Activated naive CD8-positive, alpha-beta T cell (primary cell): ENCODE measurements at regions not wholly inside any gene's neighbourhood (a gene's known extent, or its start where the extent isn't known, plus 50 kb on each side); places are given as distances from the start of the nearest gene placed in this dataset.

Source experiments
- H3K27ac Mint-ChIP-seq: one replicate; pipeline ENCODE4 v1.8.0; 2021; ENCODE audit warnings: mixed read lengths
- H3K27me3 Mint-ChIP-seq: one replicate; pipeline ENCODE4 v1.8.0; 2021; ENCODE audit warnings: mixed read lengths
- H3K36me3 Mint-ChIP-seq: one replicate; pipeline ENCODE4 v1.8.0; 2021; ENCODE audit warnings: mixed read lengths
- H3K4me1 Mint-ChIP-seq: one replicate; pipeline ENCODE4 v1.8.0; 2021; ENCODE audit warnings: low read depth, mixed read lengths
- H3K4me3 Mint-ChIP-seq: one replicate; pipeline ENCODE4 v1.8.0; 2021; ENCODE audit warnings: mild to moderate bottlenecking, mixed read lengths
- H3K9me3 Mint-ChIP-seq: one replicate; pipeline ENCODE4 v1.8.0; 2021; ENCODE audit warnings: low read depth, mixed read lengths

DNA sequence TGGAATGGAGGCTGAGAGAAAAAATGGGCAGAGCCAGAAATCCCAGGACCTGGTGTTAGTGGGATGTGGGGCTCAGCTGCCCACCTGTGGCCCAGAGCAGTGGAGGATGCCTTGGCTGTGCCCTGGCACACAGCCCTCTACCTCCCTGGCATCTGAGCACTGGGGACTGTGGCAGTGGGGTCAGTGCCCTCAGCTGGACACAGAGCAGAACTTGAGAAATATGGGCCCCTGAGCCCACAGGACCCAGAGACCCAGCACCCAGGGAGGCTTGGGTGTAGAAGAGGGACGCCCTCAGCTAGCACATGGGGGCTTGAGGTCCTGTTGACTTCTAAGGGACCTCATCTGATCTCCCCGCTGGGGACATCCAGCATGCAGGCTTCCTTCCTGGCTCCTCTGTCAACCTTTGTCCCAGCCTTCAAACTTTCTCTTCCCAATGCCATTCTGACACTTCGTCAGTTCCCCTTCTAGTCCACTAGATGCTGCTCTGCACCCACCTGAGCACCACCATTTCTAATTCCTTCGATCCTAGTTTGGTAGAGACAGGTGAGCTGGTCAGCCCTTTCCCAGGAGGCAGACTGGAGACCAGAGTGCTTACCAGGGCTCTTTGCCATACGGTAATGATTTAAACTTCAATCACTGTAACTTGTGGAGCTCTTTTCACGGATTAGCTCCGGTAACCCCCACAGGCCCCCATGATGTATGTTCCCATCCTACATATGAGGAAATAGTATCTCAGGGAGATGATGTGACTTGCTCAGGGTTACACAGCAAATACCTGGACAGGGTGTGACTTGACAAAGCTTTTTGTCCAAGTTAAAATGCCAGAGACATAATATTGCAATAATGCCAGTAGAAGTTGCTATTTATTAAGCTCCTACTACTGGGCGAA is 143.7 kb downstream of the ASCL4 start:
- H3K27ac Mint-ChIP-seq: no peak overlapping the region
- no peak overlapping the region for H3K4me3 Mint-ChIP-seq
- peaks cover 41% of the 10 kb centered on the region for H3K27me3 Mint-ChIP-seq
- no peaks in the 10 kb centered on the region for H3K4me1 Mint-ChIP-seq
- no peaks in the 10 kb centered on the region for H3K9me3 Mint-ChIP-seq
- H3K36me3 Mint-ChIP-seq: no peaks in the 10 kb centered on the region

DNA sequence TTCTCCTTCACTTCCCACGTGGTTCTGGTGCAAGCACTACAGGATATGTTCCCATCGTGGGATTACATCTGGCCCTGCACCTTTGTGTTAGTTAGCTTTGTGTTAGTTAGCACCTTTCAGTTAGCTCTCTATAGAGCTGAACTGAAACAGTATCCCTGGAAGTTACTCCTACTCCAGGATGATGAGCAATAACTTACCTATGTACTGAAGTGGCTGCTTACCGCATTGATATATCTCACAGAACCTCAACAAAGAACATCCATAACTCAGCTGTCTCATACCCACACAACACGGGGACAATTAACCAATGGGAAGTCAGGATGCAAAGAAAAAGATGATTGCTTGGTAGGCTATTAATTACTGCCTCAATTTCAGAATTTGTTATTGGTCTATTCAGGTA is 146.6 kb downstream of the ASCL4 start:
- Mint-ChIP-seq H3K27me3 (peaks cover 27% of the 10 kb centered on the region), H3K4me3 (no peak overlapping the region), H3K36me3 (no peaks in the 10 kb centered on the region), H3K27ac (no peak overlapping the region), H3K4me1 (no peaks in the 10 kb centered on the region), H3K9me3 (no peaks in the 10 kb centered on the region)

GRCh38 chr12:107925125-107925524 is 150.6 kb downstream of the ASCL4 start:
- H3K9me3 Mint-ChIP-seq: no peaks in the 10 kb centered on the region
- no peak overlapping the region for H3K4me3 Mint-ChIP-seq
- peaks cover 2% of the 10 kb centered on the region for H3K4me1 Mint-ChIP-seq
- H3K36me3 Mint-ChIP-seq: no peaks in the 10 kb centered on the region
- H3K27ac Mint-ChIP-seq: no peak overlapping the region
- peaks cover 23% of the 10 kb centered on the region for H3K27me3 Mint-ChIP-seq

- Mint-ChIP-seq H3K27ac (no peak overlapping the region), H3K9me3 (no peaks in the 10 kb centered on the region), H3K4me1 (peaks cover 2% of the 10 kb centered on the region), H3K27me3 (peaks cover 22% of the 10 kb centered on the region), H3K36me3 (no peaks in the 10 kb centered on the region), H3K4me3 (no peak overlapping the region)
Observed at GRCh38 chr12:107929436-107929835, 154.9 kb downstream of the ASCL4 start.

DNA sequence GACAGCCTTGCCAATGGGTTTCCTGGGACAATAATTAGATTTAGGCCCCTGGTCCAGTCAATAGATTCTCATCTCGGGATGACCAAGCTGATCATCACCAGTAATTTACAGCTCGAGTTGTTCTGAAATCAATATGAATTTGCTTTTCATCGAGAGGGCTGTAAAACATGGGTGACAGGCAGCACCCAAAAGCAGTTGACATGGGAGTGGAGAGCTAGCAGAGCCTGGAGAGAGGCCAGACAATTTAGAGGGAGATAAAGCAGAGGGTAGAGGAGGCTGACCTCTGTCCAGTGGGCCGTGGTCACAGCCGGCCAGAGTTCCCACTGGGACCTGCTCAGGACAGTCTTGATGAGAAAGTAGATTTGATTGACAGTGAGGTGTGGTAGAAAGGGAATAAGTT is 157.3 kb downstream of the ASCL4 start:
- Mint-ChIP-seq H3K27ac (no peak overlapping the region), H3K4me3 (no peak overlapping the region), H3K4me1 (peaks cover 2% of the 10 kb centered on the region), H3K9me3 (no peaks in the 10 kb centered on the region), H3K36me3 (no peaks in the 10 kb centered on the region), H3K27me3 (peaks cover 22% of the 10 kb centered on the region)

DNA sequence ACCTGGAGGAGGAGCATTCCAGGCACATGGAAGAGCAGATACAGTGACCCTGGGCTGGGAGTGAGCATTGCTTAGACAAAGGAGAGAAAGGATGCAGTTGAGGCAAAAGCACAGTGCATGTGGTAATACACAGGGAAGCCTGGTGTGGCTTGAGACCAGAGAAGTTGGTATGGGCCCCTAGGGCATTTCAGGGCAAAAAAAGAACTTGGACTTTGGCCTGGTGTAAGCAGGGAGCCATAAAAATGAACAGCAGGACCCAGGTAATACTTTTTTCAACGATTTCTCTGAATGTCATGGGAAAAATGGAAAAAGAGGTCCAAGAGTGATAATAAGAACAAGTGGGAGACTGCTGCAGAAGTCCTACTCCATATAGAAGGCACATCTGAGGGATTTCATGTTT is 163.9 kb downstream of the ASCL4 start:
- Mint-ChIP-seq H3K27me3 (peaks cover 20% of the 10 kb centered on the region), H3K4me1 (no peaks in the 10 kb centered on the region), H3K9me3 (peaks cover 14% of the 10 kb centered on the region), H3K4me3 (no peak overlapping the region), H3K36me3 (peaks cover 4% of the 10 kb centered on the region), H3K27ac (no peak overlapping the region)

- Mint-ChIP-seq H3K4me1 (no peaks in the 10 kb centered on the region), H3K27me3 (peaks cover 3% of the 10 kb centered on the region), H3K27ac (no peak overlapping the region), H3K36me3 (no peaks in the 10 kb centered on the region), H3K9me3 (no peaks in the 10 kb centered on the region), H3K4me3 (no peak overlapping the region)
Observed at GRCh38 chr12:107948391-107948945, 174.0 kb downstream of the ASCL4 start.

- peaks cover 9% of the 10 kb centered on the region for H3K27me3 Mint-ChIP-seq
- H3K36me3 Mint-ChIP-seq: no peaks in the 10 kb centered on the region
- no peaks in the 10 kb centered on the region for H3K4me1 Mint-ChIP-seq
- no peaks in the 10 kb centered on the region for H3K9me3 Mint-ChIP-seq
- no peak overlapping the region for H3K27ac Mint-ChIP-seq
- no peak overlapping the region for H3K4me3 Mint-ChIP-seq
Observed at GRCh38 chr12:107951024-107951423, 176.5 kb downstream of the ASCL4 start.

GRCh38 chr12:107955966-107956643 is 173.0 kb upstream of the WSCD2 start:
- H3K27ac Mint-ChIP-seq: no peak overlapping the region
- H3K36me3 Mint-ChIP-seq: no peaks in the 10 kb centered on the region
- no peaks in the 10 kb centered on the region for H3K9me3 Mint-ChIP-seq
- no peaks in the 10 kb centered on the region for H3K4me1 Mint-ChIP-seq
- H3K27me3 Mint-ChIP-seq: peaks cover 12% of the 10 kb centered on the region
- no peak overlapping the region for H3K4me3 Mint-ChIP-seq

DNA sequence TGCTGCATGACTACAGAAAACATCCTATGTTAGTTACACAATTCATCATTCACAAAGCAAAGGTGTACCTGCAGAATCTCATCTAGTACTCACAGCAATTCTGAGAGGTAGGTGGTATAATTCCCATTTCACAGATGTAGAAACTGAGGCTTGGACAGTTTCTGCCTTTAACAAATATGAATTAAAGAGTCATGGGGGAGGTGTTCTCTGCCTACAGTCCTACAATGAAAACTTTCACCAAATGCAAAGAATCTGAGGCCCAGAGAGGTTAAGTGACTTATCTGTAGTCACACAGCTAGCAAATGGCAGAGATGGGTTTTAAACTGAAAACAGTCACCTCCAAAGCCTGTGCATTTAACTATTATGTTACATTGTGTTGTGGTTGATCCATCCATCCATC is 171.6 kb upstream of the WSCD2 start:
- no peaks in the 10 kb centered on the region for H3K36me3 Mint-ChIP-seq
- H3K4me3 Mint-ChIP-seq: no peak overlapping the region
- no peak overlapping the region for H3K27ac Mint-ChIP-seq
- H3K9me3 Mint-ChIP-seq: no peaks in the 10 kb centered on the region
- H3K4me1 Mint-ChIP-seq: no peaks in the 10 kb centered on the region
- H3K27me3 Mint-ChIP-seq: peaks cover 12% of the 10 kb centered on the region

DNA sequence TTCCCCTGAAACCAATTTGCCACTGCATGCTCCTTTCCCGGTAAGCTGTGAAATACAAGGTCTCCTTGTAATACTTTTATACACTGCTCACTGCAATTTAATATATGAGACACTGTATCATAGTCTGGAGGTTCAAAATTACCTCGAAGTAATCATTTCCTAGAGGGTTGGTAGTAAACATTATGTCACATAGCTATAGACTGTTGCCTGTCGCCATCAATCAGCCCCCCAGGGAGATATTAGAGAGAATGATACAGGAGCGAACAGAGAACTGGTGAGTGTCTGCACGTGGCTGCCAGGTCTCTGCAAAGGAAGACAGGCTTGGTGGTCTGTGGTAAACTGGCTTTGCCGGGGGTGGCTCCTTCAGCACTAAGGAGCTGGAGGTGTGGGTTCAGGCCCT is 165.5 kb upstream of the WSCD2 start:
- Mint-ChIP-seq H3K27me3 (peaks cover 2% of the 10 kb centered on the region), H3K4me1 (no peaks in the 10 kb centered on the region), H3K36me3 (no peaks in the 10 kb centered on the region), H3K9me3 (no peaks in the 10 kb centered on the region), H3K27ac (no peak overlapping the region), H3K4me3 (no peak overlapping the region)

DNA sequence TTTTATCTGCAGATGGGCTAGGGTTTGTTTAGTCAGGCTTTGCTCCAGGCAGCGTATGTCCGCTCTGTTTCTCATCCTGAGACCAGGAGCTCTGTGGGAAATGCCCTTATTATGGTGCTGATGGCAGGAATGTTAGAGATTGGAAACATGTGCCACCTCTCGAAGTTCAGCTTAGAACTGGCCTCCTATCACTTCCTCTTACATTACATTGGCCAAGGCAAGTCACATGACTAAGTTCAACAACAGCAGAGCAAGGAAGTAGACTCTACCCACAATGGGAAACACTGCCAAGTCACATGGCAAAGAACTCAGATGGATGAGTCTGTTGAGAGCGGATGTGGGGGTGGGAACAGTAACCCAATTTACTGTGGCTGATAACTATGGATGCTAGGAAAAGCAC is 161.9 kb upstream of the WSCD2 start:
- no peaks in the 10 kb centered on the region for H3K4me1 Mint-ChIP-seq
- H3K4me3 Mint-ChIP-seq: no peak overlapping the region
- H3K9me3 Mint-ChIP-seq: no peaks in the 10 kb centered on the region
- H3K27me3 Mint-ChIP-seq: peaks cover 2% of the 10 kb centered on the region
- H3K27ac Mint-ChIP-seq: no peak overlapping the region
- H3K36me3 Mint-ChIP-seq: no peaks in the 10 kb centered on the region

- Mint-ChIP-seq H3K27me3 (peaks cover 17% of the 10 kb centered on the region), H3K36me3 (no peaks in the 10 kb centered on the region), H3K4me1 (no peaks in the 10 kb centered on the region), H3K9me3 (peaks cover 8% of the 10 kb centered on the region), H3K27ac (no peak overlapping the region), H3K4me3 (no peak overlapping the region)
Observed at GRCh38 chr12:107973950-107974349, 155.1 kb upstream of the WSCD2 start.

DNA sequence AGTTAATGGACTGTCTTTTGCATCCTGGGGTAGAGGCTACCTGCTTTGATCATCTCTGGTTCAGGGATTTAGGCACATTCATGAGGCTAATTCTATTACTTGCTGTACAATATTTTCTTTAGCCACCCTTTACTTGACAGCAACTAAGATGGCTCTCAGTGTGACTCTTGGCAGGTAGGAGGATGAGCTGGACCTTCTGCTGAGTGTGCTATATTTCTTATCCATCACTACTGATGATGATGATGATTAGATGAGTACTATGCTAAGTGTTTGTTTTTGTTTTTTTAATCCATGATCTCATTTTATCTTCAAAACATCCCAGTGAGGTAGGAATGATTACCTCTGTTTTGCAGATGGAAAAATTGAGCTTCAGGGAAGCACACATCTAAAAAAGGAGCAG is 152.8 kb upstream of the WSCD2 start:
- H3K4me1 Mint-ChIP-seq: no peaks in the 10 kb centered on the region

DNA sequence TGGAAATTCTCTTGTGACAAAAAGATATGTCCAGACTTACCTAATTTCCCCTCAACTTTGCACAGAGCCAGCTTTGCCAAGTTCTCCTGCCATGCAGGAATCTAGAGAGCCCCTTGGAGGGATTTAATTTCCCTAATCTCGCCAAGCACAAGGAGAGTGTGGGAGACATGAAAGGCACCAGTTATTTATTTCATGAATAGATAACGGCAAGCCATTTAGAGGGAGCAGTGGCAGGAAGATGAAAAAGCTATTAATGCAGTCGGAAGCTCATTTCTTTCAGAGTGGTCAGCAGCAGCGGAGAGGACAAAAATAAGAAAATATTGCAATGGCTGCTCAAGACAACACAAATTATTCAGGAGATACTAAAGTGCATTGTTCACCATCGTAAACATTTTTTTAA is 150.9 kb upstream of the WSCD2 start:
- Mint-ChIP-seq H3K9me3 (peaks cover 8% of the 10 kb centered on the region), H3K27me3 (peaks cover 21% of the 10 kb centered on the region), H3K36me3 (no peaks in the 10 kb centered on the region), H3K4me1 (no peaks in the 10 kb centered on the region), H3K27ac (no peak overlapping the region), H3K4me3 (no peak overlapping the region)

More for the DNA sequence above, 152.8 kb upstream of the WSCD2 start:
- H3K4me3 Mint-ChIP-seq: no peak overlapping the region
- H3K36me3 Mint-ChIP-seq: no peaks in the 10 kb centered on the region
- no peak overlapping the region for H3K27ac Mint-ChIP-seq
- peaks cover 8% of the 10 kb centered on the region for H3K9me3 Mint-ChIP-seq
- H3K27me3 Mint-ChIP-seq: peaks cover 18% of the 10 kb centered on the region
